ENCODE measurements at regions not wholly inside any gene's neighbourhood (a gene's known extent, or its start where the extent isn't known, plus 50 kb on each side); places are given as distances from the start of the nearest gene placed in this dataset.

DNA sequence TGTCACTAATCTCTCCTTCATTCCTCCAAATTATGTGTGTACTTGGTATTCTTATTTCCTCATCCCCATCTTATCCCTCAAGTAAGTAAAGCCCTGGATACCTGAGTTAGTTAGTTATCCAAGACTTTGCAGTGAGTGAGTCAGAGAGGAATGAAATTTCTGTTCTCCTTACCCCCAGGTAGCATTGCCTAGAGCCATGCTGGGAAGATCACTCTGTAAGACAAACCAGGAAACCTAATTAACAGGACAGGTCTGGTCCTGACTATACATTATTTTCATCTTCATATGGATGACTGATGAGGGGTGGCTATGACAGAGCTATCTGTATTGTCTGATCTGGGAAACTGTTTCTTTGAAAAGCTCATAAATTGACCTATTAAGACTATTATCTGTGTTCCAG lies 55.0 kb upstream of the ITGA6 start:
- no peak for TF ChIP-seq CTCF (IDR thresholded peaks at IDR 0.05)
- no peak overlapping the region for H3K27ac ChIP-seq
- H3K36me3 ChIP-seq = no peaks in the 10 kb centered on the region
- peaks cover 0 to 17% (median 5%) of the 10 kb centered on the region in 4 donors for H3K4me1 ChIP-seq
- H3K27me3 ChIP-seq = no peaks in the 10 kb centered on the region
- no peak overlapping the region for H3K4me3 ChIP-seq
- intact Hi-C loops (cut with DNase I; ENCODE audit: low total_unique reads) = no loop called here
- H3K9me3 ChIP-seq = peaks cover 0 to 10% (median 7%) of the 10 kb centered on the region in 3 donors
- no peak for DNase-seq

DNA sequence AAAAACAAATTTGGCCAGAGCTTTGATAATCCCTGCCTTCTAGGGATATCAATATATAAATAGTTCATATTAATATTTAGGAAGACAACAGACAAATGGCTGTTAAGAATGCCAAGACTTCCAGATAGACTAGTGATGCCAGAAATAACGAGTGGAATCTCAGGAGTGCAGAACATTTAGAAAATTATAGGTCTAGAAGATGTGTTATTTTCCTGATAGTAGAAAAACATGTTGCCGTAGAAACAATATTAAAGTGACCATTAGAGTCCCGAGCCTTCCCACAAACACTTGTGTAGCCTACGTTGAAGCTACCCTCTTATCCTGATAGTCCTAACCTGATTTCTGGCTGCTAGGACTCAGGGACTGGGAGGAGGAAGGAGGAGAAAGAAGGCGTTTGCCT lies 54.3 kb upstream of the ITGA6 start:
- H3K36me3 ChIP-seq = no peaks in the 10 kb centered on the region
- no peak for DNase-seq
- H3K9me3 ChIP-seq = peaks cover 0 to 10% (median 7%) of the 10 kb centered on the region in 3 donors
- H3K4me1 ChIP-seq = peaks cover 0 to 17% (median 5%) of the 10 kb centered on the region in 4 donors
- intact Hi-C loops (cut with DNase I; ENCODE audit: low total_unique reads) = no loop called here
- H3K27me3 ChIP-seq = no peaks in the 10 kb centered on the region
- no peak overlapping the region for H3K27ac ChIP-seq
- TF ChIP-seq CTCF (IDR thresholded peaks at IDR 0.05) = no peak
- no peak overlapping the region for H3K4me3 ChIP-seq

DNA sequence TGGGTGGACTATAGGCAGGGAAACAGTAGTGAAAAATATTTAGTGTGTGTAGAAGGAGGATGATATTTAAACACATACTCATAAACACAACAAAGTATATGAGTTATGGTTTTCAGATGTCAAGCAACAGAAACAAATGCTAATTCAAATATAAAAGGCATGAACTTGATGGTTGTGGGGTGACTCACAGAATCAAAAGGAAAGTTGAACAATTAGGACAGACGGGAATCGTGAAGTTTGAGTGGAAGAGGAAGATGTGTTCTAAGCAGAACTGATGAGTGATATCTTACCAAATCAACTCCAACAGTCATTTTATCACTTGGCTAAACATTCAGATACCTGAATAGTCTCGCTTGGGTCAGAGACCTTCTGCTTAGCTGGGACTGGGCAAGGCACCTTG lies 53.6 kb upstream of the ITGA6 start:
- no peak for DNase-seq
- peaks cover 0 to 17% (median 5%) of the 10 kb centered on the region in 4 donors for H3K4me1 ChIP-seq
- no peak for TF ChIP-seq CTCF (IDR thresholded peaks at IDR 0.05)
- H3K27ac ChIP-seq = no peak overlapping the region
- intact Hi-C loops (cut with DNase I; ENCODE audit: low total_unique reads) = no loop called here
- no peaks in the 10 kb centered on the region for H3K36me3 ChIP-seq
- no peaks in the 10 kb centered on the region for H3K27me3 ChIP-seq
- H3K4me3 ChIP-seq = no peak overlapping the region
- peaks cover 0 to 7% (median 4%) of the 10 kb centered on the region in 3 donors for H3K9me3 ChIP-seq

DNA sequence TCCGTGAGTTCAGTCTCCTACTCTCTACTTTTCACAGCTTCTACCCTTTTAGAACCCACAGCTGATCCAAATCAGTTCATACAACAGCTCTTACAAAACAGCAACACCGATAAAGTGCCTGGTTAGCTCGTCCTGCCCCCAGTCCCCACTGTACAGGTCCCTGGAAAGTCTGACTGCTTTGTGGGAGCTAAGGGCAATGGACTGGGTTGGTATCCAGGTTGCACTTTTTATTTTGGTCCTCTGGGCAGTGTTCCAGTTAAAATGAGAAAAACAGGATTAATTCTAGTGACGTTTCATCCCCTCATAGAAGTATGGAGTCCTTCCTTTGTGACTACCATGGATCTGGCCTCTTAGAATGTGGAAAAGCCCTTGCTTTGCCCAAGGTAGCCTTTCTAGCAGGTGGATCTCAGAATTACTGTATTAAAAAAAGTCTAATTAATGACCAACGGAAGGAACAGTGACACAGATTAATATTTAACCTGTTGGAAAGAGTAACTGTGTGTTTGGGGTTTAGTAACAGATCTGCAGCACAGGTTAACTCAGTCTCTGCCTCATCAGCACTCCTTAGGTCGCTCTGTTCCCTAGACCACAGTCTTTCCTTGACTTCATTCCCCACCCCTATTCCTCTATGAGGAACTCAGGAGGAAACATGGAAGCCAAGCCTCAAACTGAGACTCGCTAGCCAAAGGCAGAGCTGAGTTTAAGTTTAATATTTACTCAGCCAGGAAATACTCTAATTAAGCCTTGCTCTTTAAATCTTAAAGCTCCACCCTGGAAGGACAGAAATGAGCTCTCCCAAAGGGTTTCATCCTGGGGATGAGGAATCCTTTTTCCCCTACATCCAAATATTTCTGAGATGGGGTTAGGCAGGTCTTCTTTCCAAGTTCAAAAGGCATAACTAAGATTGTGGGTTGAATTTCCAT lies 52.8 kb upstream of the ITGA6 start:
- Histone ChIP-seq H3K36me3 (no peaks in the 10 kb centered on the region), H3K9me3 (peaks cover 0 to 3% (median 0%) of the 10 kb centered on the region in 3 donors), H3K4me3 (no peak overlapping the region), H3K4me1 (peaks cover 0 to 17% (median 5%) of the 10 kb centered on the region in 4 donors), H3K27me3 (no peaks in the 10 kb centered on the region), H3K27ac (no peak overlapping the region)
- TF ChIP-seq CTCF (IDR thresholded peaks at IDR 0.05) = no peak
- DNase-seq = no peak
- intact Hi-C loops (cut with DNase I; ENCODE audit: low total_unique reads) = no loop called here

DNA sequence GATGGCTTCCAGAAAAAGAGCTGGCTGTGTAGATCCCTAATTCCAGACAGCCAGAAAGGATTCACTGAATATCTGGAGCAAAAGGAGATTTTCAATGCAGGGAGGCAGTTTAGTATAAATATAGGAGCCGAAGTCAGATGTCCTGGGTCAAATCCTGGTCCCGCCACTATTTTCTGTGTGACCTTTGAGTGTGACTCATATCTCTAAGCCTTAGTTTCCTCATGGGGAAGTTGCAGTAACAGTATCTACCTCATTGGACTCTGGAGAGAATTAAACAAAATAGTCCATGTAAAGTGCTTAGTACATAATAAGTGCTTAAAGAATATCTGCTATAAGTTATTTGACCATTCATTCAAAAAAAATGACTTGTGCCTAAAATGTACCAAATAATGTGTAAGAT lies 52.1 kb upstream of the ITGA6 start:
- peaks cover 0 to 3% (median 0%) of the 10 kb centered on the region in 3 donors for H3K9me3 ChIP-seq
- intact Hi-C loops (cut with DNase I; ENCODE audit: low total_unique reads) = no loop called here
- TF ChIP-seq CTCF (IDR thresholded peaks at IDR 0.05) = no peak
- H3K4me1 ChIP-seq = peaks cover 0 to 21% (median 9%) of the 10 kb centered on the region in 4 donors
- H3K36me3 ChIP-seq = no peaks in the 10 kb centered on the region
- DNase-seq = no peak
- H3K27ac ChIP-seq = no peak overlapping the region
- no peak overlapping the region for H3K4me3 ChIP-seq
- H3K27me3 ChIP-seq = no peaks in the 10 kb centered on the region

Data from tibial artery (tissue), 4 donors.